ENCODE measurements at regions not wholly inside any gene's neighbourhood (a gene's known extent, or its start where the extent isn't known, plus 50 kb on each side); places are given as distances from the start of the nearest gene placed in this dataset.

GRCh38 chr3:109926376-109926775 lies 589.0 kb upstream of the DPPA4 start:
- no peak for DNase-seq (ENCODE audit: low read depth)
- TF ChIP-seq CTCF (IDR thresholded peaks at IDR 0.05; ENCODE audit: insufficient read depth, low read length, poor library complexity, severe bottlenecking), result no peak
- Histone ChIP-seq H3K4me3 (ENCODE audit: low read depth, low read length) (no peak overlapping the region), H3K27me3 (ENCODE audit: control insufficient read depth, insufficient read depth, low read length) (no peaks in the 10 kb centered on the region), H3K36me3 (ENCODE audit: control insufficient read depth, insufficient read depth, low read length) (no peaks in the 10 kb centered on the region)

GRCh38 chr3:109927161-109927560 lies 589.8 kb upstream of the DPPA4 start:
- TF ChIP-seq CTCF (IDR thresholded peaks at IDR 0.05; ENCODE audit: insufficient read depth, low read length, poor library complexity, severe bottlenecking), result no peak

GRCh38 chr3:109927726-109928125 lies 590.4 kb upstream of the DPPA4 start:
- Histone ChIP-seq H3K4me3 (ENCODE audit: low read depth, low read length) (no peak overlapping the region), H3K36me3 (ENCODE audit: control insufficient read depth, insufficient read depth, low read length) (no peaks in the 10 kb centered on the region), H3K27me3 (ENCODE audit: control insufficient read depth, insufficient read depth, low read length) (no peaks in the 10 kb centered on the region)
- no peak for TF ChIP-seq CTCF (IDR thresholded peaks at IDR 0.05; ENCODE audit: insufficient read depth, low read length, poor library complexity, severe bottlenecking)
- DNase-seq (ENCODE audit: low read depth), result no peak

More at GRCh38 chr3:109927161-109927560, 589.8 kb upstream of the DPPA4 start:
- H3K4me3 ChIP-seq (ENCODE audit: low read depth, low read length), result no peak overlapping the region
- H3K36me3 ChIP-seq (ENCODE audit: control insufficient read depth, insufficient read depth, low read length), result no peaks in the 10 kb centered on the region
- peak; percentile 96 for DNase-seq (ENCODE audit: low read depth)
- H3K27me3 ChIP-seq (ENCODE audit: control insufficient read depth, insufficient read depth, low read length), result no peaks in the 10 kb centered on the region

- no peaks in the 10 kb centered on the region for H3K36me3 ChIP-seq (ENCODE audit: control insufficient read depth, insufficient read depth, low read length)
- DNase-seq (ENCODE audit: low read depth), result no peak
- no peaks in the 10 kb centered on the region for H3K27me3 ChIP-seq (ENCODE audit: control insufficient read depth, insufficient read depth, low read length)
- no peak overlapping the region for H3K4me3 ChIP-seq (ENCODE audit: low read depth, low read length)
- no peak for TF ChIP-seq CTCF (IDR thresholded peaks at IDR 0.05; ENCODE audit: insufficient read depth, low read length, poor library complexity, severe bottlenecking)
Observed at GRCh38 chr3:109930582-109930981, 593.2 kb upstream of the DPPA4 start.

- no peak for DNase-seq (ENCODE audit: low read depth)
- no peak for TF ChIP-seq CTCF (IDR thresholded peaks at IDR 0.05; ENCODE audit: insufficient read depth, low read length, poor library complexity, severe bottlenecking)
- H3K36me3 ChIP-seq (ENCODE audit: control insufficient read depth, insufficient read depth, low read length), result no peaks in the 10 kb centered on the region
- H3K27me3 ChIP-seq (ENCODE audit: control insufficient read depth, insufficient read depth, low read length), result no peaks in the 10 kb centered on the region
- H3K4me3 ChIP-seq (ENCODE audit: low read depth, low read length), result no peak overlapping the region
Observed at GRCh38 chr3:109933576-109933975, 596.2 kb upstream of the DPPA4 start.

- no peaks in the 10 kb centered on the region for H3K36me3 ChIP-seq (ENCODE audit: control insufficient read depth, insufficient read depth, low read length)
- DNase-seq (ENCODE audit: low read depth), result no peak
- no peaks in the 10 kb centered on the region for H3K27me3 ChIP-seq (ENCODE audit: control insufficient read depth, insufficient read depth, low read length)
- H3K4me3 ChIP-seq (ENCODE audit: low read depth, low read length), result no peak overlapping the region
- no peak for TF ChIP-seq CTCF (IDR thresholded peaks at IDR 0.05; ENCODE audit: insufficient read depth, low read length, poor library complexity, severe bottlenecking)
Observed at GRCh38 chr3:109939817-109940216, 602.5 kb upstream of the DPPA4 start.

Measured in kidney epithelial cell (primary cell).